ENCODE measurements at regions not wholly inside any gene's neighbourhood (a gene's known extent, or its start where the extent isn't known, plus 50 kb on each side); places are given as distances from the start of the nearest gene placed in this dataset.

DNA sequence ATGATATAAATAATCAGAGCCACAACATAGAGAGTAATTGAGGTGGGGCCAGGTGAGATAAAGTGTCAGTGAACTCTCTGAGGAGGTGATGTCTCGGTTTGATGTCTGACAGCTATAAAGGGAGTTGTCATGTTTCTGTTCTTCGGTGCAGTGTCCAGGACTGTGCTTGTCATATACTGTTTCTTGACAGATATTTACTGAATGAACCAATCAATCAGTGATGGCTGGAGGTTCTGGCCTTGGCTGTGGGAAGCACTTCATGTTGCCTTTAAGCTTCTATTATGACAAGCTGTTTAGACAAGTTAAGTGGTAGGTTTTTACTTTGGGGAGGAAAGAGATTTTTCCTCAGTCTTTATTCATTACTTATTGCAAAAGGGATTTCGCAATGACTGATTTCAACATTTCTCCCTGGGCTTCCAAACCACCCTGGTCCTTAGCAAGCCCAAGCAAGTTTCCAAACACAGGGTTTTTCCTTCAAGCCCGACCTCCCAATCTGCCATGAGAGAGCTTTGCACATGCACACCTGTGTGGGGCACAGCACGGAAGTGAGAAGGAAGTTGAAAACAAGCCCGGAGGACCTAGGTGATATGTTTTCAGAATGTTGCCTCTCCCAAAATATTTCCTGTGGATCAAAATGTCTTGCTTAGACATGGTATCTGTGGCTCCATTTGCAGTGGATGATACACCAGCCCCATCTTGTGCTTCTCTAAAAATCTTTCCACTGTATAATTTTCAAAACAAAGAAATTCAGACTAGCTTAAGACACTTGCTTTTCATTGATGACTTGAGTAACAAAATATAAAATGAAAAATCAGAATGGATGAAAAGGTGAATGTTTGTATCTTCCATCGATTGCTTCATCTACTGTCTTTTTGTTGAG lies 567.3 kb upstream of the BTBD3 start:
- Histone ChIP-seq H3K4me2 (ENCODE audit: low read depth, low read length) (no peak overlapping the region), H4K20me1 (ENCODE audit: insufficient read depth, low read length) (no peaks in the 10 kb centered on the region), H3K36me3 (replicated peaks in 1 of 2; ENCODE audit: control insufficient read depth in 1 of 2, insufficient read depth in 2 of 2, low read length in 2 of 2) (no peaks in the 10 kb centered on the region), H3K79me2 (ENCODE audit: insufficient read depth, low read length) (no peaks in the 10 kb centered on the region), H3K4me3 (replicated peaks in 1 of 3; ENCODE audit: insufficient read depth in 1 of 3, low read depth in 2 of 3, low read length in 3 of 3) (no peak overlapping the region), H3K9ac (ENCODE audit: insufficient read depth, low read depth, low read length) (no peak overlapping the region), H3K27me3 (ENCODE audit: control insufficient read depth in 1 of 2, insufficient read depth in 2 of 2, low read length in 2 of 2) (no peaks in the 10 kb centered on the region), H3K4me1 (ENCODE audit: insufficient read depth, low read length) (no peaks in the 10 kb centered on the region), H3K9me3 (ENCODE audit: low read length) (no peaks in the 10 kb centered on the region), H3K27ac (ENCODE audit: extremely low read length, insufficient read depth, low read length) (no peak overlapping the region), H2AFZ (ENCODE audit: low read length) (no peak overlapping the region)
- CTCF ChIA-PET (ENCODE audit: low intra/inter-chr PET ratio, low total read pairs), result no interaction called here
- no TSS peak for BruUV-seq (replicated peaks)
- ATAC-seq (no peak), FAIRE-seq (no peak), DNase-seq (ENCODE audit: low spot score) (no peak)
- in situ Hi-C loops (cut with HindIII; ENCODE audit: extremely low pct_ligation_motif_present, low pct_unique_long_range_greater_than_20kb), result no loop called here
- intact Hi-C loops (cut with micrococcal nuclease; ENCODE audit: unreplicated experiment), result no loop called here
- TF ChIP-seq ZFAT (CRISPR knock-in tag; conservative IDR thresholded peaks at IDR 0.05) (no peak), CEBPG (CRISPR knock-in tag; IDR thresholded peaks at IDR 0.05) (peak; percentile 32; the same call in 1 of the 2 replicates), AHR (CRISPR knock-in tag; IDR thresholded peaks at IDR 0.05) (no peak), HMG20A (CRISPR knock-in tag; IDR thresholded peaks at IDR 0.05; ENCODE audit: borderline replicate concordance) (no peak), CEBPB (IDR thresholded peaks at IDR 0.05; ENCODE audit: borderline replicate concordance, low read depth, low read length) (peak; percentile 94)
- WGBS (ENCODE audit: low lambda C conversion rate), result 17% methylated on average over 7 of the region's 7 CpGs
- POLR2A ChIA-PET, result no interaction called here

DNA sequence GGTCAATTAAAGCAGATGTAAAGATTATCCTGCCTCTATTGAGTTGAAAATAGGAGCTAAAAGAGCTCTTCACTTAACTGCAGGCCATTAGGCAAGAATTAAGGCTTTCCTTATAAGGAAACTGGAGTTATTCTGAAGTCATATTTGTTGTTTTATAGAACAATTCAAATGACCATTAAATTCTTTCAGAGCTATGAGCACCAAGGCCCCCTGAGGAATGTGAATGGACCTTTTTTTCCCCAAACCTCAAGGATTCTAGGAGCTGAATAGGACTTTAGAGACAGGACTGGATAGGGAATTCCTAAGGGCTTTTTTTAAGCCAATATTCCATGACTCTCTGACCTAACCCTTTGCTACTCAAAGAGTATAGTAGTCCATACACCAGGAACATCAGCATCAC lies 565.7 kb upstream of the BTBD3 start:
- DNase-seq (ENCODE audit: low spot score), result no peak
- no peak overlapping the region for H3K27ac ChIP-seq (ENCODE audit: extremely low read length, insufficient read depth, low read length)
- H3K4me3 ChIP-seq (replicated peaks in 1 of 3; ENCODE audit: insufficient read depth in 1 of 3, low read depth in 2 of 3, low read length in 3 of 3), result no peak overlapping the region
- no peak for FAIRE-seq
- no peak overlapping the region for H3K4me2 ChIP-seq (ENCODE audit: low read depth, low read length)
- ChIA-PET POLR2A (no interaction called here), CTCF (ENCODE audit: low intra/inter-chr PET ratio, low total read pairs) (no interaction called here)
- H4K20me1 ChIP-seq (ENCODE audit: insufficient read depth, low read length), result no peaks in the 10 kb centered on the region
- no peaks in the 10 kb centered on the region for H3K27me3 ChIP-seq (ENCODE audit: control insufficient read depth in 1 of 2, insufficient read depth in 2 of 2, low read length in 2 of 2)
- no peak for ATAC-seq
- no peaks in the 10 kb centered on the region for H3K9me3 ChIP-seq (ENCODE audit: low read length)
- no peak overlapping the region for H2AFZ ChIP-seq (ENCODE audit: low read length)
- no peaks in the 10 kb centered on the region for H3K79me2 ChIP-seq (ENCODE audit: insufficient read depth, low read length)
- no peaks in the 10 kb centered on the region for H3K36me3 ChIP-seq (replicated peaks in 1 of 2; ENCODE audit: control insufficient read depth in 1 of 2, insufficient read depth in 2 of 2, low read length in 2 of 2)
- intact Hi-C loops (cut with micrococcal nuclease; ENCODE audit: unreplicated experiment), result no loop called here
- no peak overlapping the region for H3K9ac ChIP-seq (ENCODE audit: insufficient read depth, low read depth, low read length)
- in situ Hi-C loops (cut with HindIII; ENCODE audit: extremely low pct_ligation_motif_present, low pct_unique_long_range_greater_than_20kb), result no loop called here
- H3K4me1 ChIP-seq (ENCODE audit: insufficient read depth, low read length), result no peaks in the 10 kb centered on the region
- BruUV-seq (replicated peaks), result no TSS peak
- TF ChIP-seq BCL6 (CRISPR knock-in tag; IDR thresholded peaks at IDR 0.05) (no peak), RAD21 (CRISPR knock-in tag; IDR thresholded peaks at IDR 0.05) (no peak), ZFP36L1 (CRISPR knock-in tag; IDR thresholded peaks at IDR 0.05) (no peak), ZNF432 (CRISPR knock-in tag; IDR thresholded peaks at IDR 0.05; ENCODE audit: borderline replicate concordance) (no peak), ZNF790 (CRISPR knock-in tag; IDR thresholded peaks at IDR 0.05; ENCODE audit: borderline replicate concordance) (no peak), STAT5B (CRISPR knock-in tag; IDR thresholded peaks at IDR 0.05) (no peak), EEA1 (CRISPR knock-in tag; IDR thresholded peaks at IDR 0.05; ENCODE audit: borderline replicate concordance) (no peak), EED (CRISPR knock-in tag; IDR thresholded peaks at IDR 0.05) (no peak)
- TF ChIP-seq, protein P1, sequence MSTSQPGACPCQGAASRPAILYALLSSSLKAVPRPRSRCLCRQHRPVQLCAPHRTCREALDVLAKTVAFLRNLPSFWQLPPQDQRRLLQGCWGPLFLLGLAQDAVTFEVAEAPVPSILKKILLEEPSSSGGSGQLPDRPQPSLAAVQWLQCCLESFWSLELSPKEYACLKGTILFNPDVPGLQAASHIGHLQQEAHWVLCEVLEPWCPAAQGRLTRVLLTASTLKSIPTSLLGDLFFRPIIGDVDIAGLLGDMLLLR (CRISPR knock-in tag; IDR thresholded peaks at IDR 0.05), result no peak
- TF ChIP-seq, protein P2, sequence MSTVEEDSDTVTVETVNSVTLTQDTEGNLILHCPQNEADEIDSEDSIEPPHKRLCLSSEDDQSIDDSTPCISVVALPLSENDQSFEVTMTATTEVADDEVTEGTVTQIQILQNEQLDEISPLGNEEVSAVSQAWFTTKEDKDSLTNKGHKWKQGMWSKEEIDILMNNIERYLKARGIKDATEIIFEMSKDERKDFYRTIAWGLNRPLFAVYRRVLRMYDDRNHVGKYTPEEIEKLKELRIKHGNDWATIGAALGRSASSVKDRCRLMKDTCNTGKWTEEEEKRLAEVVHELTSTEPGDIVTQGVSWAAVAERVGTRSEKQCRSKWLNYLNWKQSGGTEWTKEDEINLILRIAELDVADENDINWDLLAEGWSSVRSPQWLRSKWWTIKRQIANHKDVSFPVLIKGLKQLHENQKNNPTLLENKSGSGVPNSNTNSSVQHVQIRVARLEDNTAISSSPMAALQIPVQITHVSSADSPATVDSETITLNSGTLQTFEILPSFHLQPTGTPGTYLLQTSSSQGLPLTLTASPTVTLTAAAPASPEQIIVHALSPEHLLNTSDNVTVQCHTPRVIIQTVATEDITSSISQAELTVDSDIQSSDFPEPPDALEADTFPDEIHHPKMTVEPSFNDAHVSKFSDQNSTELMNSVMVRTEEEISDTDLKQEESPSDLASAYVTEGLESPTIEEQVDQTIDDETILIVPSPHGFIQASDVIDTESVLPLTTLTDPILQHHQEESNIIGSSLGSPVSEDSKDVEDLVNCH (CRISPR knock-in tag; IDR thresholded peaks at IDR 0.05), result no peak
- TF ChIP-seq, protein P3, sequence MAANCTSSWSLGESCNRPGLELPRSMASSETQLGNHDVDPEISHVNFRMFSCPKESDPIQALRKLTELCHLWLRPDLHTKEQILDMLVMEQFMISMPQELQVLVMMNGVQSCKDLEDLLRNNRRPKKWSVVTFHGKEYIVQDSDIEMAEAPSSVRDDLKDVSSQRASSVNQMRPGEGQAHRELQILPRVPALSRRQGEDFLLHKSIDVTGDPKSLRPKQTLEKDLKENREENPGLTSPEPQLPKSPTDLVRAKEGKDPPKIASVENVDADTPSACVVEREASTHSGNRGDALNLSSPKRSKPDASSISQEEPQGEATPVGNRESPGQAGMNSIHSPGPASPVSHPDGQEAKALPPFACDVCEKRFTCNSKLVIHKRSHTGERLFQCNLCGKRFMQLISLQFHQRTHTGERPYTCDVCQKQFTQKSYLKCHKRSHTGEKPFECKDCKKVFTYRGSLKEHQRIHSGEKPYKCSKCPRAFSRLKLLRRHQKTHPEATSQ (CRISPR knock-in tag; IDR thresholded peaks at IDR 0.05; ENCODE audit: borderline replicate concordance), result no peak
